Panc1 (cell line): ENCODE measurements at regions not wholly inside any gene's neighbourhood (a gene's known extent, or its start where the extent isn't known, plus 50 kb on each side); places are given as distances from the start of the nearest gene placed in this dataset.

ENCODE experiments used
- ATAC-seq: fragments of 200-7000 bp; cut with Tn5 transposase; 2 replicates; pipeline ENCODE4 v1.9.1; 2020; ENCODE audit warnings: mild to moderate bottlenecking, moderate library complexity
- BruUV-seq: library from RNA; stranded (reverse); fragments of 400-500 nt; replicated peaks from 2 replicates; lab custom pipeline; 2021; lab: Mats Ljungman, UMichigan
- CTCF ChIA-PET: fragments of 300-600 bp; sonication (Branson Sonifier 250); formaldehyde crosslinking; loops from one replicate; lab custom pipeline; 2022; ENCODE audit warnings: antibody characterized with exemption; lab: Charles Lee
- POLR2A ChIA-PET: fragments of 300-600 bp; sonication (Branson Sonifier 250); formaldehyde crosslinking; loops from one replicate; lab custom pipeline; 2022; ENCODE audit warnings: antibody characterized with exemption; lab: Charles Lee
- DNase-seq: peaks from one replicate; pipeline ENCODE4 v3.0.0-alpha.2; 2010; ENCODE audit warnings: low read depth, low spot score
- H3K27ac ChIP-seq: 2 replicates; pipeline ENCODE4 v1.5.1; 2011; ENCODE audit warnings: mild to moderate bottlenecking, low read length, inconsistent platforms
- H3K27me3 ChIP-seq: fragments of 200-500 bp; sonication (Bioruptor generic); 2 replicates; pipeline ENCODE4 v1.6.0; 2014; ENCODE audit warnings: low read length, inconsistent platforms; ENCODE audit not compliant: control insufficient read depth, insufficient read depth
- H3K36me3 ChIP-seq: fragments of 200-500 bp; sonication (Bioruptor generic); 2 replicates; pipeline ENCODE4 v1.5.1; 2014; ENCODE audit warnings: inconsistent platforms, mild to moderate bottlenecking, low read length, moderate library complexity; ENCODE audit not compliant: control insufficient read depth, insufficient read depth
- H3K4me1 ChIP-seq: 2 replicates; pipeline ENCODE4 v1.5.1; 2011; ENCODE audit warnings: inconsistent platforms, mild to moderate bottlenecking, low read length, moderate library complexity; ENCODE audit not compliant: control insufficient read depth, insufficient read depth
- H3K4me3 ChIP-seq, 2 experiments: 2 replicates each; pipeline ENCODE4 v1.5.1; 2011 to 2012; ENCODE audit warnings: low read depth in 2 of 2, low read length in 2 of 2, mild to moderate bottlenecking in 2 of 2, inconsistent platforms in 1 of 2, moderate library complexity in 1 of 2
- H3K9me3 ChIP-seq: fragments of 200-500 bp; sonication (Bioruptor generic); 2 replicates; pipeline ENCODE4 v1.5.1; 2014; ENCODE audit warnings: low read depth, mild to moderate bottlenecking, inconsistent platforms, low read length, moderate library complexity; ENCODE audit not compliant: control insufficient read depth, insufficient read depth
- POLR2AphosphoS5 ChIP-seq: IDR thresholded peaks from 2 replicates; pipeline ENCODE4 v1.6.1; 2012; ENCODE audit warnings: mild to moderate bottlenecking, low read depth, low read length, moderate library complexity
- REST ChIP-seq, 2 experiments: IDR thresholded peaks; 2 replicates each; pipeline ENCODE4 v1.6.1; 2011 to 2012; ENCODE audit warnings: low read depth in 2 of 2, control low read depth in 1 of 2, low read length in 1 of 2, mild to moderate bottlenecking in 1 of 2, moderate library complexity in 1 of 2; ENCODE audit not compliant: insufficient read depth in 1 of 2
- SIN3A ChIP-seq: IDR thresholded peaks from 2 replicates; pipeline ENCODE4 v1.6.1; 2012; ENCODE audit warnings: low read depth, mild to moderate bottlenecking, low read length, moderate library complexity, borderline replicate concordance; ENCODE audit not compliant: insufficient read depth
- TCF7L2 ChIP-seq: IDR thresholded peaks from 2 replicates; pipeline ENCODE4 v1.6.1; 2011; ENCODE audit warnings: mild to moderate bottlenecking, low read depth, low read length, inconsistent platforms
- in situ Hi-C: cut with HindIII; loops from 2 replicates; pipeline ENCODE4 v1.10.0; 2016; ENCODE audit warnings: low sequenced_read_pairs, low pct_unique_long_range_greater_than_20kb
- intact Hi-C: fragments of 100-400 bp; cut with micrococcal nuclease; formaldehyde crosslinking; loops from one replicate; pipeline ENCODE4 v1.10.0; 2022; ENCODE audit not compliant: unreplicated experiment
- TF ChIP-seq, protein P1 (sequence below): fragments of 450-650 bp; IDR thresholded peaks from 2 replicates; pipeline ENCODE4 v1.5.1; 2017; ENCODE audit warnings: mild to moderate bottlenecking

DNA sequence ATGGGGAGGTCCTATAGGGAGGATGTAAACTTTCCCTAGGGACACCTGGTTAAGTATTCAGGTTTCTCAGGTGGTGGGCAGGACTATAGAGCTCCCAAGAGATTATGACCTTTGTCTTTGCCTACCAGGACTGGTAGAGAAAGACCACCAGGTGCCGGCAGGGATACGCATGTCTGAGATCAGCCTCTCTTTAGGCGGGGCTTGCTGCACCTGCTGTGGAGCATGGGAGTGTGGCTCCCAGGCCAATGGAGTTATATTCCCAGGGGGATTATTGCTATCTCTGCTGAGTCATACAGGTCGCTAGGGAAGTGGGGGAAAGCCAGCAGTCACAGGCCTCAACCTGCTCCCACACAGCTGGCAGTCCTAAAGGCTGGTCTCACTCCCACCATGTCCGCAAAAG is 280.5 kb upstream of the MMS22L start:
- ChIA-PET POLR2A (no interaction called here), CTCF (no interaction called here)
- in situ Hi-C loops (no loop called here), intact Hi-C loops (no loop called here)
- Histone ChIP-seq H3K4me1 (no peaks in the 10 kb centered on the region), H3K27ac (no peak overlapping the region), H3K27me3 (no peaks in the 10 kb centered on the region), H3K4me3 (no peak overlapping the region), H3K9me3 (no peaks in the 10 kb centered on the region), H3K36me3 (no peaks in the 10 kb centered on the region)
- DNase-seq (no peak), ATAC-seq (no peak)
- TF ChIP-seq TCF7L2 (no peak), SIN3A (no peak), POLR2AphosphoS5 (no peak), REST (IDR thresholded peaks at IDR 0.05; ENCODE audit: insufficient read depth in 1 of 2, low read depth in 2 of 2, low read length in 1 of 2) (no peak)
- TF ChIP-seq, protein P1, sequence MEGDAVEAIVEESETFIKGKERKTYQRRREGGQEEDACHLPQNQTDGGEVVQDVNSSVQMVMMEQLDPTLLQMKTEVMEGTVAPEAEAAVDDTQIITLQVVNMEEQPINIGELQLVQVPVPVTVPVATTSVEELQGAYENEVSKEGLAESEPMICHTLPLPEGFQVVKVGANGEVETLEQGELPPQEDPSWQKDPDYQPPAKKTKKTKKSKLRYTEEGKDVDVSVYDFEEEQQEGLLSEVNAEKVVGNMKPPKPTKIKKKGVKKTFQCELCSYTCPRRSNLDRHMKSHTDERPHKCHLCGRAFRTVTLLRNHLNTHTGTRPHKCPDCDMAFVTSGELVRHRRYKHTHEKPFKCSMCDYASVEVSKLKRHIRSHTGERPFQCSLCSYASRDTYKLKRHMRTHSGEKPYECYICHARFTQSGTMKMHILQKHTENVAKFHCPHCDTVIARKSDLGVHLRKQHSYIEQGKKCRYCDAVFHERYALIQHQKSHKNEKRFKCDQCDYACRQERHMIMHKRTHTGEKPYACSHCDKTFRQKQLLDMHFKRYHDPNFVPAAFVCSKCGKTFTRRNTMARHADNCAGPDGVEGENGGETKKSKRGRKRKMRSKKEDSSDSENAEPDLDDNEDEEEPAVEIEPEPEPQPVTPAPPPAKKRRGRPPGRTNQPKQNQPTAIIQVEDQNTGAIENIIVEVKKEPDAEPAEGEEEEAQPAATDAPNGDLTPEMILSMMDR = no peak
- BruUV-seq = no TSS peak

DNA sequence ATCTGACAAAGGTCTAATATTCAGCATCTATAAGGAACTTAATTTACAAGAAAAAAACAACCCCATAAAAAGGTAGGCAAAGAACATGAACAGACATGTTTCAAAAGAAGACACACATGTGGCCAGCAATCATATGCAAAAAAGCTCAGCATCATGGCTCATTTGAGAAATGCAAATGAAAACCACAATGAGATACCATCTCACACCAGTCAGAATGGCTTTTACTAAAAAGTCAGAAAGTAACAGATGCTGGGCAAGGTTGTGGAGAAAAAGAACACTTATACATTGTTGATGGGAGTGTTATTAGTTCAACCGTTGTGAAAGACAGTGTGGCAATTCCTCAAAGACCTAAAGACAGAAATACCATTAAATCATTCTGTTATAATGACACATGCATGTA is 289.9 kb upstream of the MMS22L start:
- DNase-seq = no peak
- ChIA-PET POLR2A (no interaction called here), CTCF (no interaction called here)
- H3K27me3 ChIP-seq = no peaks in the 10 kb centered on the region
- no peak overlapping the region for H3K4me3 ChIP-seq
- ATAC-seq = no peak
- no peaks in the 10 kb centered on the region for H3K4me1 ChIP-seq
- intact Hi-C loops (no loop called here), in situ Hi-C loops (no loop called here)
- TF ChIP-seq TCF7L2 (no peak), SIN3A (no peak), POLR2AphosphoS5 (no peak), REST (IDR thresholded peaks at IDR 0.05; ENCODE audit: insufficient read depth in 1 of 2, low read depth in 2 of 2, low read length in 1 of 2) (no peak)
- TF ChIP-seq, protein P1 = no peak
- no peak overlapping the region for H3K27ac ChIP-seq
- no TSS peak for BruUV-seq
- no peaks in the 10 kb centered on the region for H3K9me3 ChIP-seq
- no peaks in the 10 kb centered on the region for H3K36me3 ChIP-seq
